ENCODE measurements at regions not wholly inside any gene's neighbourhood (a gene's known extent, or its start where the extent isn't known, plus 50 kb on each side); places are given as distances from the start of the nearest gene placed in this dataset.

GRCh38 chrX:149992918-149993317 lies 54.6 kb upstream of the EOLA2 start:
- DNase-seq: no peak

- DNase-seq: no peak
Observed at GRCh38 chrX:149993989-149994388, 55.7 kb upstream of the EOLA2 start.

GRCh38 chrX:149996515-149996914 lies 58.2 kb upstream of the EOLA2 start:
- no peak for DNase-seq

- no peak for DNase-seq
Observed at GRCh38 chrX:150005027-150005426, 66.7 kb upstream of the EOLA2 start.

GRCh38 chrX:150007356-150007755 lies 69.1 kb upstream of the EOLA2 start:
- DNase-seq: no peak

GRCh38 chrX:150012647-150013381 lies 74.5 kb upstream of the EOLA2 start:
- DNase-seq: no peak

- no peak for DNase-seq
Observed at GRCh38 chrX:150014525-150014924, 76.2 kb upstream of the EOLA2 start.

- DNase-seq: no peak
Observed at GRCh38 chrX:150017868-150018267, 79.6 kb upstream of the EOLA2 start.

GRCh38 chrX:150018931-150019361 lies 80.7 kb upstream of the EOLA2 start:
- no peak for DNase-seq

GRCh38 chrX:150028692-150029091 lies 90.4 kb upstream of the EOLA2 start:
- no peak for DNase-seq

- no peak for DNase-seq
Observed at GRCh38 chrX:150032742-150033141, 94.5 kb upstream of the EOLA2 start.

GRCh38 chrX:150034788-150035187 lies 96.5 kb upstream of the EOLA2 start:
- DNase-seq: no peak

GRCh38 chrX:150035531-150035930 lies 97.2 kb upstream of the EOLA2 start:
- no peak for DNase-seq

GRCh38 chrX:150036181-150036580 lies 97.9 kb upstream of the EOLA2 start:
- no peak for DNase-seq

GRCh38 chrX:150036641-150037040 lies 98.3 kb upstream of the EOLA2 start:
- no peak for DNase-seq

- DNase-seq: no peak
Observed at GRCh38 chrX:150037041-150037440, 98.8 kb upstream of the EOLA2 start.

- no peak for DNase-seq
Observed at GRCh38 chrX:150038315-150038714, 100.0 kb upstream of the EOLA2 start.

GRCh38 chrX:150038986-150039599 lies 100.8 kb upstream of the EOLA2 start:
- no peak for DNase-seq

GRCh38 chrX:150041208-150041607 lies 102.9 kb upstream of the EOLA2 start:
- DNase-seq: no peak

GRCh38 chrX:150044556-150044955 lies 106.3 kb upstream of the EOLA2 start:
- DNase-seq: no peak

GRCh38 chrX:150047818-150048217 lies 109.5 kb upstream of the EOLA2 start:
- DNase-seq: no peak

- DNase-seq: no peak
Observed at GRCh38 chrX:150049647-150050046, 111.4 kb upstream of the EOLA2 start.

GRCh38 chrX:150050387-150050786 lies 112.1 kb upstream of the EOLA2 start:
- DNase-seq: no peak

- no peak for DNase-seq
Observed at GRCh38 chrX:150051096-150051495, 112.8 kb upstream of the EOLA2 start.

- no peak for DNase-seq
Observed at GRCh38 chrX:150052226-150052625, 113.9 kb upstream of the EOLA2 start.
